HG02623 (cell line): ENCODE measurements at regions not wholly inside any gene's neighbourhood (a gene's known extent, or its start where the extent isn't known, plus 50 kb on each side); places are given as distances from the start of the nearest gene placed in this dataset.
"Not testable (repeated sequence)": the region's sequence is repeated elsewhere in the genome, so short reads cannot be mapped to it uniquely, and the experiment has no call there.

ENCODE experiments used
- ATAC-seq: cut with Tn5 transposase; IDR thresholded peaks from one replicate; pipeline ENCODE4 v1.9.1; 2021; ENCODE audit warnings: moderate library complexity; ENCODE audit not compliant: unreplicated experiment

- ATAC-seq, result not testable (repeated sequence)
Measured at GRCh38 chr16:29578898-29579297, 72.7 kb upstream of the NPIPB12 start.

DNA sequence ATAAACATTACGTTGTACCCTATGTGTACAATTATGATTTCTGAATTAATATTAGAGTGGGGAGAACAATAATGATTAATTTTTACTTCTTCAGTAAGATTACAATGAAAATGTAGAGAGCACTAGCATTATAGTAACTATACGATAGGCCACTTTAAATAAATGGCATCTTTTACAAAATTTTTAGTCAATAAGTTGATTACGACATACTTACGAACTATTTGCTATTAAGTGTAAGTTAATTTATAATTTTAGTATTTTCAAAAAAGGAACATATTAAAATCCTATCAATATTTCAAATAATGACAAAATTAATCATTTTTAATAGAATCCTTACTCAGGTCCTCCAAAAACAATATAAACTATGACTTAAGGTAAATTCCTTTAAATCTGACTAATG is 75.6 kb upstream of the NPIPB12 start:
- ATAC-seq, result not testable (repeated sequence)

GRCh38 chr16:29591919-29592318 is 71.1 kb upstream of the SPN start:
- not testable (repeated sequence) for ATAC-seq

DNA sequence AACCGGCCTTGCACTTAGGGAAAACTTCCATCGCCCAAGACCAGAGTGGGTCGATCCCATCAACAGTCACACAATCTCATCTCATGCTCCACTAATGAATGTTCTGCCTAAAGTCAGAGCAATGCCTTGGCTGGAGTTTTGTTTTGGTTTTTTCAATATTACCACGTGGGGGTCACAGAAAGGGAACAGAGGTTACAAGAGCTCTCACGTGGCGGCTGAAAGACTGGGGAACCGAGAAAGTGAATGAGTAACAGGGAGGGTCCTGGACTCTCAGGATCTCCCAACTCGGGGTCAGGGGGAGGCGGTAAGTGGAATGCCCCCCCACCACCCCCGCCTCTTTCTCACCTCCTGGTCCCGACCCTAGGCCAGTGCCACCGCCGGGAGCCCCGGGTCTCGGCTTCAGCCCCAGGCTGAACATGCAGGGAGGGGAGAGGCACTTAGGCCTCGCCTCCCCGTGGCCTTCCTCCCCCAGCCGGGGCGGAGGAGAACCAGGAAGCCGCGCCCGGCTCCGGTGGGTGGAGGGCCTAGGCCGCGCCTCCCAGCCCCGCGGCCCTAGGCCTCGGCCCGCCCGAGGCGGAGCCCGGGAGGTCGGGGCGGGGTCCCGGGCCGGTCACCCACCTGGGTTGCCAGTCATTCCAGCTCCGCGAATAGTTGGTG is 68.7 kb upstream of the SPN start:
- peak; percentile 37 for ATAC-seq

DNA sequence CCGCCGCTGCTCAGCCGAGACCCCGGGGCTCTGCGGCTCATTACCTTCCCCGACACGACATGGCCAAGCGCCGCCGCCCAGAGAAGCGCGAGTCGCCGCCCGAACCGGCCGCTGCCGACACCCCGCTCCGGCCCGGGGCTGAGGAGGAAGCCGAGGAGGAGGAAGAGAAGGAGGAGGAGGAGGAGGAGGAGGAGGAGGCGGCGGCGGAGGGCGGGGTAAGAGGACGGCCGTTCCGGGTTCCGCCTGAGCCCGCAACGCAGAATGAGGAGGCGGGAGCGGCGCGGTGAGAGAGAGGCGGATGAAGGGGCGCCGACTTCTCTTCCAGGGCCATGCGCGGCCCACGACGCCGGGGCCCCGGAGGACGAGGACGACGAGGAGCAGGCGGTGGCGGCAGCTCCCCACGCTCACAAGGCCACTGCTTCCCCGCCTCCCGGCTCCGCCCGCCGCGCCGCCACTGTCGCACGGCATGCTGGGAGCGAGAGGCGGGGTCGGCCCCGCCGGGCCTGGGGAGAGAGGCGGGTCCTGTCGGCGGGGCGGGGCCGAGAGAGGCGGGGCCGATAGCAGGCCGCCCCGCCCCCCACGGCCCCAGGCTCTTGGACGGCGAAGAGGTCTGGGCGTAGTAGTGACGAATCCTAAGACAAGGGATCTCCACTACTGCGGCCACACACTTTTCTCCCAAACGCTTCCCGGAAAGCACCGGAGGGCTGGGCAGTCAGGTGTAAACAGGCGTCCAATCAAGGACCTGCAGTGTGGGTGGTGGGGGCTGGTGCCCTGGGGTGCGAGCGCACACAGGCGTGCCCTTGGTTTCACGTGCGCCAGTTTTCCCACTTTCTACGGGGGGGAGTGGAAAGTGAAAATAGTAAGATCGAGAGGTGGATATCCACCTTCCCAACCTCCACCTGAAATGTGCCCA is 67.9 kb upstream of the SPN start:
- ATAC-seq, result peak; percentile 68

DNA sequence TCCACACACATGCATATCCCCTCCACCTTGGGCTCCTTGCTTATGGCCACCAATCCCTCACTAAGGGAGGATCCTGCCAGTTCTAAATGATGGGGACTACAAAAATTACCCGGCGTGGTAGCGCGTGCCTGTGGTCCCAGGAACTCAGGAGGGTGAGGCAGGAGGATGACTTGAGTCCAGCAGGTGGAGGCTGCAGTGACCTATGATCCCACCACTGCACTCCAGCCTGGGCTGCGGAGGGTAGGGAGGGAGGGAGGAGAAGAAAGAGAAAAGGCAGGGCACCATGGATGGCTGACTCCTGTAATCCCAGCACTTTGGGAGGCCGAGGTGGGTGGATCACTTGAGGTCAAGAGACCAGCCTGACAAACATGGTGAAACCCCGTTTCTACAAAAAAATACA is 66.0 kb upstream of the SPN start:
- ATAC-seq, result not testable (repeated sequence)

- ATAC-seq, result peak; percentile 42
Measured at GRCh38 chr16:29600111-29601000, 62.7 kb upstream of the SPN start.

GRCh38 chr16:29602247-29602625 is 60.8 kb upstream of the SPN start:
- ATAC-seq, result not testable (repeated sequence)

DNA sequence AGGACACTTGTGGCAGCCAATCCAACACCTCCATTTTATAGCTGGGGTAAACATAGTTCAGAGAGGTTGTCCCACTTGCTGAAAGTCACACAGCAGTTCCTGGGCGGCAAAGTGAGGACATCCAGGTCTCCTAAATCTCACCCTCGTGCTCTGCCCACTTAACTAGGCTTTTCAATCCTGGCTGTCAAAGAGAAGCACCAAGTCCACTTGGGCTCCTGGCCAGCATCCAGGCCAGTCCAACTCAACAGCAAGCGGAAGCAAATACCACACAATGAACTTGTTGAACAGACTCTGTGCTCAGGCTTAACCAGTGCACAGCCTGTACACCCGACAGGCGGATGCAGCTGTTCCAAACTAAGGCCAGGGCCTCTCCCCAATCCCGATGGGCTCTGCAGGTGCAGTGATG is 60.4 kb upstream of the SPN start:
- not testable (repeated sequence) for ATAC-seq

- ATAC-seq, result not testable (repeated sequence)
Measured at GRCh38 chr16:29604631-29605549, 58.2 kb upstream of the SPN start.

- ATAC-seq, result not testable (repeated sequence)
Measured at GRCh38 chr16:29605593-29606205, 57.3 kb upstream of the SPN start.

DNA sequence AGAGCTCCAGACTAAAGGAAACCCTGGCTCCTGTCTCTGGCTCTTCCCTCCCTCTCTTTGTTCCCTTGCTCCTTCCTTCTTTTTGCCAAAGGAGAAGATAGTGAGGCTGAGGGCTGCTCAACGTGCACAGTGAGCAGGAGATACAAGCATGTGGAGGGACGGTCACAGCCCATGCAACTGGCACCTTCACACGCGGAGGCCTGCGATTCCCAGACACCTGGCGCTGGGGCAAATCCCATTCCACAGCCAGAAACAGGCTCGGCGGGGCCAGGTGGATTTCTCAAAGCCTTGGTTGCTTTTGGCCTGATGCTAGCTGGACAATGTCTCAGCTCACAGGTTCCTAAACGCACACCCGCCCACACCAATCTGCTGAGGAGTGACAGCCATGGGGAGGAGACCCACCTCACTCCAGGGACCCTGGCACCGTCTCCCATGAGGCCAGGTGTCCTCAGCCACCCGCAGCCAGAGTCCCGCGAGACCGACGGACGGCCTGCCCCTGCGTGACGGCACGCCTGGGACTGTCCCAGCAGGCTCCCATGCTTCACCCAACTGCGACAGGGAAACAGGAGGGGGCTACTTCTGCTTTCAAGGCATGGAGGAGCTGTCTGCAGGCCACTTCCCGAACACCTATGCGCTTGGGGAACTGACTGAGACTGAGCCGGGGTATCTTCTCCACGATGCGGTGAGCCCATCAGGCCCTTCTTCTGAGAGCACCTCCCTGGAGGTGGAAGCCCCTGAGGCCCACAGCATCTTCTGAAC is 56.2 kb upstream of the SPN start:
- ATAC-seq, result not testable (repeated sequence)

DNA sequence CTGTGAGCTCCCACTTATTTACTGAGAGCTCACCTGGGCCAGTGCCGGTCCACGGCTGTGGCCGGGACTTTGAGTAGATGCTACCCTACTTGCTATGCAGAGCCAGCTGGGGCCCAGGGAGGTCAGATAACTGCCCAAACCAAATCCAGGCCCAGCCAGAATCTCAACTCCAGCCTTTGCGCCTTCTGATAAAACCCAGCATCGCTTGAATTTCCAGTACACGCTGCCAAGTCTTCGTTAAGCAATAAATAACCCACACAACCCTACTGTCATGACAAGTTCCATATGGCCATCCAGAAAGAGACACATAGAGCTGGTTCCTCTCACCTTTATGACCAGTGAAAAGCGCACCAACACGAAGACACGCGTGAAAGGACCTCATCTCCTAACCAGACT is 55.6 kb upstream of the SPN start:
- not testable (repeated sequence) for ATAC-seq

DNA sequence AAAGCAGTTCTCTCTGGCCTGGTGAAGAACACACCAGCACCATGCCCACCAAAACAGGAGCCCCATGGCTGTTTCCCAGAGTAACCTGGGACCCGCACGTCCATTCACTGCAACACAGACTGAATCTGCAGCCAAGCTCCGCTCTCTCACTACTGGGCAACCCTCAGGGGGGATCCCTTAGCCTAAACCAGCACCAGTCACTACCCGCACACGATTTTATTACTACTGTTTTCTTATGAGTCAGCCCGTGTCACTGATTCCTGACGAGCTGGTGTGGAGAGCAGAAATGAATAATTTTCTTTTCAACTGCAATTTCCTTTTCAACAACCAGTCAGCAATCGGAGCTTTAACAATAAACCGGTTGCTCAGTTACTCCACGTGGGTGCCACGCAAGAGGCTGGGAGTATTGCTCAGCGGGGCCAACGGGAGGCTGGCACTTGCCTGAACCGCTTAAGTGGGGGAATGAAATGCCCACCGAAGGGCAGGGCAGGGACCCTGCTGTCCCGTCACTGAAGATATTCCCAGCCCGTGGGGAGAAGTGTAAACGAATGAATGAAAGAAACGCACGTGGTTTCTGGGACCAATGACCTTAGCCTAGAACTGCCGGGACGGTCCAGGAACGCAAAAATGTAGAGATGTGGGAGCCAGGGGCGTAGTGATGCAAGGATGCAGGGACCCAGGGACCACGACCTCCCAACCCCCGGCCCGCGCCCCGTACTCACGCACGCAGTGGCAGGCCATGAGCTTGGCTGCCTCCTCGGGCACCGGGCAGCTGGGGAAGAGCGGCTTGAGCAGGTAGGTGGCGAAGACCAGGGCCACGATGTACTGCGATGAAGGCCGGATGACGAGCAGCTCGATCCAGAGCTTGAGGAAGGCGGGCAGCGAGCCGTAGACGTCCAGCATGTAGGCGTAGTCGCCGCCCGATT is 50.4 kb upstream of the SPN start:
- not testable (repeated sequence) for ATAC-seq
